ENCODE measurements at regions not wholly inside any gene's neighbourhood (a gene's known extent, or its start where the extent isn't known, plus 50 kb on each side); places are given as distances from the start of the nearest gene placed in this dataset.

DNA sequence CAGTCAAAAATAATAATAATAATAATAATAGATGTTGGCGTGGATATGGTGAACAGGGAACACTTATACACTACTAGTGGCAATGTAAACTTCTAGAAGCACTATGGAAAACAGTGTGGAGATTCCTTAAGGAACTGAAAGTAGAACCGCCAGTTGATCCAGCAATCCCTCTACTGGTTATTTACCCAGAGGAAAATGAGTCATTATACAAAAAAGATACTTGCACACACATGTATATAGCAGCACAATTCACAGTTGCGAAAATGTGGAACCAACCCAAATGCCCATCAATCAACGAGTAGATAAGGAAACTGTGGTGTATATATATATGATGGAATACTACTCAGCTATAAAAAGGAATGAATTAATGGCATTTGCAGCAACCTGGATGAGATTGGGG lies 176.0 kb downstream of the PLPP3 start:
- no peak overlapping the region for H4K91ac ChIP-seq (ENCODE audit: low read depth, low read length)
- no peak overlapping the region for H3K9ac ChIP-seq (ENCODE audit: low read length)
- no peak overlapping the region for H2AFZ ChIP-seq (ENCODE audit: insufficient read depth, low read length, poor library complexity)
- no peak overlapping the region for H3K27ac ChIP-seq (ENCODE audit: low read depth, low read length)
- no peak overlapping the region for H3K23ac ChIP-seq (ENCODE audit: low read length)
- H3K9me3 ChIP-seq (ENCODE audit: insufficient read depth, low read depth, low read length) = no peaks in the 10 kb centered on the region
- peaks cover 3 to 13% of the 10 kb centered on the region in 2 experiments for H3K4me1 ChIP-seq (ENCODE audit: control insufficient read depth in 1 of 2, insufficient read depth in 2 of 2, low read length in 2 of 2)
- H3K14ac ChIP-seq (ENCODE audit: low read length) = no peak overlapping the region
- H2BK120ac ChIP-seq (ENCODE audit: insufficient read depth, low read length, poor library complexity) = no peak overlapping the region
- DNase-seq = no peak
- no peaks in the 10 kb centered on the region for H3K36me3 ChIP-seq (ENCODE audit: control insufficient read depth in 1 of 2, insufficient read depth in 2 of 2, low read length in 2 of 2)
- no peak overlapping the region for H3K4me3 ChIP-seq (ENCODE audit: low read depth, low read length)
- H3K4ac ChIP-seq (ENCODE audit: low read depth, low read length) = no peak overlapping the region
- no peak overlapping the region for H3K18ac ChIP-seq (ENCODE audit: low read length)
- no peak overlapping the region for H2AK5ac ChIP-seq (ENCODE audit: low read length)
- no peaks in the 10 kb centered on the region for H3K27me3 ChIP-seq (ENCODE audit: insufficient read depth, low read length)
- H3K4me2 ChIP-seq (ENCODE audit: low read length) = no peak overlapping the region
- WGBS (ENCODE audit: extremely low coverage, insufficient coverage, insufficient read length) = no CpG with 5 or more reads among the region's 4 CpGs
- no peak overlapping the region for H2BK5ac ChIP-seq (ENCODE audit: low read depth, low read length, poor library complexity)
- no peak overlapping the region for H4K8ac ChIP-seq (ENCODE audit: low read depth, low read length)
- no peak overlapping the region for H2BK12ac ChIP-seq (ENCODE audit: low read length)
- H4K12ac ChIP-seq (ENCODE audit: low read depth, low read length) = no peak overlapping the region
- peaks cover 5% of the 10 kb centered on the region for H3K79me1 ChIP-seq (ENCODE audit: low read length)
- no peaks in the 10 kb centered on the region for H3K79me2 ChIP-seq (ENCODE audit: control insufficient read depth, insufficient read depth, low read length, poor library complexity)

DNA sequence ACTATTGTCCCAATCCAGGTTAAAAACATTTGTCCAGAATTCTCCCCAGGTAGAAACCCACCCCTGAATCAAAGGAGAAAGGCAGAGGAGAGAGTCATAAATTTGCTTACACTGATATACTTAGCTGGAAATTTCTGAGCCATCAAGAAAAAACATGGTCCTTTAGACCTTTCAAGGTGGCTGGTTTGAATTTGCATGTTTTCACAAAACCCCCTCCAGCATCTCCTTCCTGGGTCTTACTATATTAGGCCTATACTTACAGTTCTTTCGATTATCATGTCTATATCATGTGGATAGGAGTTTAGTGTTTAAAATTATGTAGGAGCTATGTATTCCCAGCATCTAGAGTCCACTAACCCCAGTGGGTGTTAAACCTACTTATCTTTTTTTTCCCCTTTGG lies 178.2 kb downstream of the PLPP3 start:
- Histone ChIP-seq H2BK5ac (ENCODE audit: low read depth, low read length, poor library complexity) (no peak overlapping the region), H3K23ac (ENCODE audit: low read length) (no peak overlapping the region), H2AFZ (ENCODE audit: insufficient read depth, low read length, poor library complexity) (no peak overlapping the region), H3K4me1 (ENCODE audit: control insufficient read depth in 1 of 2, insufficient read depth in 2 of 2, low read length in 2 of 2) (peaks cover 3 to 13% of the 10 kb centered on the region in 2 experiments), H2BK120ac (ENCODE audit: insufficient read depth, low read length, poor library complexity) (no peak overlapping the region), H3K4me3 (ENCODE audit: low read depth, low read length) (no peak overlapping the region), H3K4ac (ENCODE audit: low read depth, low read length) (no peak overlapping the region), H3K9ac (ENCODE audit: low read length) (no peak overlapping the region), H3K9me3 (ENCODE audit: insufficient read depth, low read depth, low read length) (no peaks in the 10 kb centered on the region), H4K8ac (ENCODE audit: low read depth, low read length) (no peak overlapping the region), H4K91ac (ENCODE audit: low read depth, low read length) (no peak overlapping the region), H3K27me3 (ENCODE audit: insufficient read depth, low read length) (no peaks in the 10 kb centered on the region), H3K18ac (ENCODE audit: low read length) (no peak overlapping the region), H3K4me2 (ENCODE audit: low read length) (no peak overlapping the region), H2AK5ac (ENCODE audit: low read length) (no peak overlapping the region), H3K79me2 (ENCODE audit: control insufficient read depth, insufficient read depth, low read length, poor library complexity) (no peaks in the 10 kb centered on the region), H2BK12ac (ENCODE audit: low read length) (no peak overlapping the region), H3K36me3 (ENCODE audit: control insufficient read depth in 1 of 2, insufficient read depth in 2 of 2, low read length in 2 of 2) (no peaks in the 10 kb centered on the region), H3K27ac (ENCODE audit: low read depth, low read length) (no peak overlapping the region), H4K12ac (ENCODE audit: low read depth, low read length) (no peak overlapping the region), H3K14ac (ENCODE audit: low read length) (no peak overlapping the region), H3K79me1 (ENCODE audit: low read length) (no peaks in the 10 kb centered on the region)
- no CpG with 5 or more reads among the region's 1 CpG for WGBS (ENCODE audit: extremely low coverage, insufficient coverage, insufficient read length)
- no peak for DNase-seq

DNA sequence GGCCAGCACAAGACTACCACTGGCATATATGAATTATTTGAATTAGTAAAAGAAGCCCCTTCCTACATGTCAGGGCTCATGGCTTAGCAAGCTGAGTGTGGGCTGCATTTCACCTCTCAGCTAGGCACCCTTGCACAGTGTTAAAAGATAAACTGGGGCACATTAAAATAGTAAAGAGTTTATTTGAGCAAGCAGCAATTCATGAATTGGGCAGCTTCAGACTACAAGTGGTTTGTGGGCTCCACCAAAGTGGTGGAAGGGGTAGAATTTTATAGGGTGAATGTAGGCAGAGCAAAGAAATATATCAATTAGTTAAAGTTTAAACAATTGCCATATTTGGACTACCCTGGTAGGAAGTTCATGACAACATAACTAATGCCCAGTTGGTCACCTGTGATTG lies 178.8 kb downstream of the PLPP3 start:
- H2BK12ac ChIP-seq (ENCODE audit: low read length) = no peak overlapping the region
- no peaks in the 10 kb centered on the region for H3K27me3 ChIP-seq (ENCODE audit: insufficient read depth, low read length)
- no peak overlapping the region for H2BK120ac ChIP-seq (ENCODE audit: insufficient read depth, low read length, poor library complexity)
- no peak overlapping the region for H3K27ac ChIP-seq (ENCODE audit: low read depth, low read length)
- H3K23ac ChIP-seq (ENCODE audit: low read length) = no peak overlapping the region
- no peak for DNase-seq
- no peak overlapping the region for H2BK5ac ChIP-seq (ENCODE audit: low read depth, low read length, poor library complexity)
- H3K79me2 ChIP-seq (ENCODE audit: control insufficient read depth, insufficient read depth, low read length, poor library complexity) = no peaks in the 10 kb centered on the region
- no peak overlapping the region for H3K9ac ChIP-seq (ENCODE audit: low read length)
- H2AK5ac ChIP-seq (ENCODE audit: low read length) = no peak overlapping the region
- no peak overlapping the region for H3K4ac ChIP-seq (ENCODE audit: low read depth, low read length)
- no peaks in the 10 kb centered on the region for H3K36me3 ChIP-seq (ENCODE audit: control insufficient read depth in 1 of 2, insufficient read depth in 2 of 2, low read length in 2 of 2)
- no peaks in the 10 kb centered on the region for H3K9me3 ChIP-seq (ENCODE audit: insufficient read depth, low read depth, low read length)
- H4K8ac ChIP-seq (ENCODE audit: low read depth, low read length) = no peak overlapping the region
- no peaks in the 10 kb centered on the region for H3K79me1 ChIP-seq (ENCODE audit: low read length)
- H3K4me2 ChIP-seq (ENCODE audit: low read length) = no peak overlapping the region
- no peak overlapping the region for H3K14ac ChIP-seq (ENCODE audit: low read length)
- H4K12ac ChIP-seq (ENCODE audit: low read depth, low read length) = no peak overlapping the region
- H2AFZ ChIP-seq (ENCODE audit: insufficient read depth, low read length, poor library complexity) = no peak overlapping the region
- H3K4me3 ChIP-seq (ENCODE audit: low read depth, low read length) = no peak overlapping the region
- H3K18ac ChIP-seq (ENCODE audit: low read length) = no peak overlapping the region
- no peak overlapping the region for H4K91ac ChIP-seq (ENCODE audit: low read depth, low read length)
- peaks cover 3 to 13% of the 10 kb centered on the region in 2 experiments for H3K4me1 ChIP-seq (ENCODE audit: control insufficient read depth in 1 of 2, insufficient read depth in 2 of 2, low read length in 2 of 2)

DNA sequence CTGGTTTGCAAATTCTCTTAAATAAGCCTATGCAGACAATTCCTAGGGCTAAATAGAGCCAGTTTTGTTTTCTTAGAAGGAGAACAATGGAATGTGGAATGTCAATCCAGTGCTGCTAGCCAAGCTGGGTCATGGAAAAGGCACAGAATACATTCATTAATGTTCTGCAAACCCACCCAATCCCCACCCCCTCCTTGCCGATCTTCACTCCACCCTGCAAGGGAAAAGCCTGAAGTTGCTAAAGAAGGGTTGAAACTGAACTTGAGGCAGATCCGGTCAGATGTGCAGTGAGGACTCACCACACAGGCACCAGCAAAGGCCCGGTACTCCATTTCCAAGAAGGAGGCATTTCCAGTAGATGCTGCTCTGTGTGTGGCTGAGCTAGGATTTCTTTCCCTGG lies 179.6 kb downstream of the PLPP3 start:
- Histone ChIP-seq H3K36me3 (ENCODE audit: control insufficient read depth in 1 of 2, insufficient read depth in 2 of 2, low read length in 2 of 2) (no peaks in the 10 kb centered on the region), H2AFZ (ENCODE audit: insufficient read depth, low read length, poor library complexity) (no peak overlapping the region), H3K27me3 (ENCODE audit: insufficient read depth, low read length) (no peaks in the 10 kb centered on the region), H3K4me1 (ENCODE audit: control insufficient read depth in 1 of 2, insufficient read depth in 2 of 2, low read length in 2 of 2) (peaks cover 3 to 9% of the 10 kb centered on the region in 2 experiments), H4K8ac (ENCODE audit: low read depth, low read length) (no peak overlapping the region), H2BK5ac (ENCODE audit: low read depth, low read length, poor library complexity) (no peak overlapping the region), H3K4me2 (ENCODE audit: low read length) (no peak overlapping the region), H3K23ac (ENCODE audit: low read length) (no peak overlapping the region), H4K12ac (ENCODE audit: low read depth, low read length) (no peak overlapping the region), H2BK120ac (ENCODE audit: insufficient read depth, low read length, poor library complexity) (no peak overlapping the region), H3K9ac (ENCODE audit: low read length) (no peak overlapping the region), H3K27ac (ENCODE audit: low read depth, low read length) (no peak overlapping the region), H3K4ac (ENCODE audit: low read depth, low read length) (no peak overlapping the region), H3K18ac (ENCODE audit: low read length) (no peak overlapping the region), H3K14ac (ENCODE audit: low read length) (no peak overlapping the region), H3K4me3 (ENCODE audit: low read depth, low read length) (no peak overlapping the region), H3K79me1 (ENCODE audit: low read length) (no peaks in the 10 kb centered on the region), H3K79me2 (ENCODE audit: control insufficient read depth, insufficient read depth, low read length, poor library complexity) (no peaks in the 10 kb centered on the region), H2AK5ac (ENCODE audit: low read length) (no peak overlapping the region), H2BK12ac (ENCODE audit: low read length) (no peak overlapping the region), H3K9me3 (ENCODE audit: insufficient read depth, low read depth, low read length) (no peaks in the 10 kb centered on the region), H4K91ac (ENCODE audit: low read depth, low read length) (no peak overlapping the region)
- WGBS (ENCODE audit: extremely low coverage, insufficient coverage, insufficient read length) = no CpG with 5 or more reads among the region's 3 CpGs
- no peak for DNase-seq

Measured in trophoblast cell (in vitro differentiated cells and primary cell).